Activated naive CD4-positive, alpha-beta T cell treated with anti-CD3 and anti-CD28 coated beads, Interleukin-2, amount 50 U/mL, for 72 hours (primary cell): ENCODE measurements at regions not wholly inside any gene's neighbourhood (a gene's known extent, or its start where the extent isn't known, plus 50 kb on each side); places are given as distances from the start of the nearest gene placed in this dataset.

Source experiments
- ATAC-seq, 2 donors: fragments of 150-1000 bp; cut with Tn5 transposase; 2 replicates each; pipeline ENCODE4 v1.10.0; 2021; ENCODE audit warnings: mild to moderate bottlenecking in 2 of 2, moderate library complexity in 2 of 2
- DNase-seq, 2 donors: peaks; one replicate each; pipeline ENCODE4 v3.0.0; 2021 to 2022; ENCODE audit warnings: low spot score in 2 of 2
- H3K27ac Mint-ChIP-seq, 2 donors: one replicate each; pipeline ENCODE4 v1.8.0; 2022; ENCODE audit warnings: mild to moderate bottlenecking in 2 of 2, mixed read lengths in 2 of 2
- H3K36me3 Mint-ChIP-seq, 2 donors: one replicate each; pipeline ENCODE4 v1.8.0; 2022; ENCODE audit warnings: mixed read lengths in 2 of 2
- H3K9me3 Mint-ChIP-seq, 2 donors: one replicate each; pipeline ENCODE4 v1.8.0; 2022; ENCODE audit warnings: mixed read lengths in 2 of 2

DNA sequence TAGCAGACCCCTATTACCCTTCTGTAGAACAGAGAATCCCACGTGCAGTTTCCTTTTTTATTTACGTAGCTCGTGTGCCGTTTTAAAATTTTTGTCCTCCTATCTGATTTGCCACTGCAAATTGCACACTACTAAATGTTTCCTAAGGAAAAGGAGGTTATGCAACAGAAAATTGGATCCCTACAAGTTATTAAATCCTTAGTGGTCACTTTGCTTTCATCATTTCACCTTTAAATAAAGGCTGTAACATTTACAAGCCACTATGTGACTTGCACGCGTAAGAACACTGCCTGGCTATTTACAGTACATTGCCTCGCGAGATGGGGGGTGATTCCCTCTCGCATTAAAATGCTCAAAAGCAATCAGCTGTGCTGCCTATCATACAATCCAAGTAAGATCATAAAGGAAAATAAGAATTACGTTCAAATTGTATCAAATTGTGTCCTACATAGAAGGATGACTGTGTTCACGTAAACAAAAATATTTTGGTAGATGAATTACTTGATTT lies 525.6 kb downstream of the SUCLA2 start:
- Mint-ChIP-seq H3K27ac (no peak overlapping the region), H3K36me3 (no peaks in the 10 kb centered on the region)
- ATAC-seq: no peak

DNA sequence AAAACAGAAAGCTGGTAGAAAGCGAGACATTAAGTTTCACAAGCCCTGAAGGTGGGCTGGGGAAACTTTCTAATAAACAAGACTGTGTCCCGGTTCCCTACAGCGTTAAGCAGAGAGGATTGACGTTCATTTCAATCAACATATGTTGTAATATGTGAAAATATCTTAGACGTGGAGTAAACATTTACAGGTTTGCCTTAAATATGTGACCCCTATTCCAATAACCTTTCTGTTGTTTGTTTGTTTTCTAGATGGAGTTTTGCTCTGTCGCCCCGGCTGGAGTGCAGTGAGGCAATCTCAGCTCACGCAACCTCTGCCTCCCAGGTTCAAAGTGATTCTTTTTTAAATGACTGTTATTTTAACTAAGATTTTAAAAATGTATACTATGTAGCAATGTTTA lies 526.2 kb downstream of the SUCLA2 start:
- Mint-ChIP-seq H3K36me3 (no peaks in the 10 kb centered on the region), H3K27ac (no peak overlapping the region), H3K9me3 (peaks cover 12% of the 10 kb centered on the region in 2 donors)
- DNase-seq: no peak
- ATAC-seq: no peak

More for the DNA sequence above, 525.6 kb downstream of the SUCLA2 start:
- no peak for DNase-seq
- H3K9me3 Mint-ChIP-seq: peaks cover 9 to 12% of the 10 kb centered on the region in 2 donors

DNA sequence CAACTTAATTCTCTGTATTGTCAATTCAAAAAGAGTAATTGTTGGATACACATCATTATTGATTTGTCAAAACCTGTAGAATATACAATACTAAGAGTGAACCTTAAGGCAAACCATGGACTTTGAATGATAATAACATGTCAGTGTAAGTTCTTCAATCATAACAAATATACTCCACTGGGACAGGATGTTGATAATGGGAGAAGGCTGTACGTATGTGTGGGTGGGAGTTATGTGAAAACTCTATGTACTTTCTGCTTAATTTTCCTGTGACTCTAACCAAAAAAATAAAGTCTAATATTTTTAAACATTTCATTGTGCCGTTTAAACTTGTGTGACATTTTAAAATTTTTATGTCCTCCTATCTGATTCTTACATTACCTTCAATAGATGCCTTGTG lies 526.7 kb downstream of the SUCLA2 start:
- peaks cover 12 to 15% of the 10 kb centered on the region in 2 donors for H3K9me3 Mint-ChIP-seq
- ATAC-seq: no peak
- H3K36me3 Mint-ChIP-seq: no peaks in the 10 kb centered on the region
- no peak for DNase-seq
- no peak overlapping the region for H3K27ac Mint-ChIP-seq

GRCh38 chr13:47472516-47472915 lies 528.6 kb downstream of the SUCLA2 start:
- peaks cover 9 to 12% of the 10 kb centered on the region in 2 donors for H3K9me3 Mint-ChIP-seq
- no peaks in the 10 kb centered on the region for H3K36me3 Mint-ChIP-seq
- ATAC-seq (no peak), DNase-seq (no peak)
- no peak overlapping the region for H3K27ac Mint-ChIP-seq

DNA sequence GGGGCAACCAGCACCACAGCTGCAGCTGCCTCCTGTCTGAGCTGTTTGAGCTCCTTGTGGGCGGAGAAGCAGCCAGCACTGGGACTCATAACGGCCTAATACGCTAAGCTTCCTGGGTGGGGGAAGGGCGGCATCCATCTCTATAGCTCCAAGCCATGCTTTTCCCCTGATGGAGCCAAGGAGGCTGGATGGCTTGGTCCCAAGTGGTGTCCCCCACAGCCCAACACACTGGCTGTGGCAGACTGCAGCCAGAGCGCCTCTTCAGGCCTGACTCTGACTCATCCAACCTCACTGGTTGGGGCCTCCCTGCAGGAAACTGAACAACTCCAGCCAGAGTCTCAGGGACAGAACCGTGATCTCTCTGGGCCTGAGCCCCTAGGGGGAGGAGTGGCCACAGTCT lies 537.3 kb downstream of the SUCLA2 start:
- Mint-ChIP-seq H3K36me3 (peaks cover 0 to 5% of the 10 kb centered on the region in 2 donors), H3K9me3 (peaks cover 13 to 22% of the 10 kb centered on the region in 2 donors), H3K27ac (no peak overlapping the region)
- ATAC-seq (no peak), DNase-seq (no peak)

- Mint-ChIP-seq H3K27ac (no peak overlapping the region), H3K36me3 (peaks cover 0 to 5% of the 10 kb centered on the region in 2 donors), H3K9me3 (peaks cover 13 to 19% of the 10 kb centered on the region in 2 donors)
- DNase-seq (no peak), ATAC-seq (no peak)
These were observed 538.1 kb downstream of the SUCLA2 start for GRCh38 chr13:47463002-47463401.

DNA sequence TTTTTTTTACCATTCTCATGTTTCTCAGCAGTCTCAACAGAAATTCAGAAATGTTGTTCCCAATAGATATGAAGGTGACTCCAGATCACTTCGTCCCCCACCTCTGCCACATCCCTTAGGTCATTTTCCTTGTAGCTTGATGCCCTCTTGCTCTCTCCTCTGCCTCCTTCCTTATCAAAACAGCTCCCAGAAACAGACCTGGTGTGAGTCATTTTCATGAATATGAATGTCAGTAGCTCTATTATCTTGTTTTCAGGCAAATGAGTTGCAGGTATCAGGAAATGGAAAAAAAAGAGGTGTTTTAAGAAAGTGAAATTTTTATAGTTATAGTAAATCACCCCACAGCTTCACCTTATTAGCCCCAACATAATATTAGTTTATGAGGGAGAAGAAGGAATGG lies 539.3 kb downstream of the SUCLA2 start:
- DNase-seq: no peak
- Mint-ChIP-seq H3K27ac (no peak overlapping the region), H3K36me3 (peaks cover 0 to 5% of the 10 kb centered on the region in 2 donors), H3K9me3 (peaks cover 12 to 13% of the 10 kb centered on the region in 2 donors)
- no peak for ATAC-seq

DNA sequence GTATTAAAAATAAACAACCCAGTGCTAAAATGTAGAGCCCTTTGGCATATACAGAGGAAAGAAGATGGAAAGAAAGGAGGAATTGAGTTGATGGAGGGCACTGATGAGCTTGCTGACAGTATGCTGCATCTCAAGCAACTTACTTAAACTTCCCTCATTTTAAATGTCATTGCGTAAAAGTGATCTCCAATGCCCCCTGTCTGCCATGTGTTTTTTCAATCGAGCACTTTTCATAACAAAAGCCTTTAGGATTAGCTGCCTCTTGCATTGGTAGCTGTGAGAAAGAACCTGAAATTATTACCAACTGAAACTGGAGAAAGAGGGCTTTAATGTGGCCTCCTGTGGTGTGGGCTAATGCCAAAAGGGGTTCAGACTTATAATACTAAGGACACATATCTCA lies 541.6 kb downstream of the SUCLA2 start:
- no peak for ATAC-seq
- Mint-ChIP-seq H3K27ac (no peak overlapping the region), H3K36me3 (peaks cover 0 to 5% of the 10 kb centered on the region in 2 donors), H3K9me3 (peaks cover 0 to 3% of the 10 kb centered on the region in 2 donors)
- no peak for DNase-seq

GRCh38 chr13:47457626-47458025 lies 543.4 kb downstream of the SUCLA2 start:
- Mint-ChIP-seq H3K9me3 (no peaks in the 10 kb centered on the region), H3K27ac (no peak overlapping the region), H3K36me3 (no peaks in the 10 kb centered on the region)
- ATAC-seq: no peak
- DNase-seq: no peak

DNA sequence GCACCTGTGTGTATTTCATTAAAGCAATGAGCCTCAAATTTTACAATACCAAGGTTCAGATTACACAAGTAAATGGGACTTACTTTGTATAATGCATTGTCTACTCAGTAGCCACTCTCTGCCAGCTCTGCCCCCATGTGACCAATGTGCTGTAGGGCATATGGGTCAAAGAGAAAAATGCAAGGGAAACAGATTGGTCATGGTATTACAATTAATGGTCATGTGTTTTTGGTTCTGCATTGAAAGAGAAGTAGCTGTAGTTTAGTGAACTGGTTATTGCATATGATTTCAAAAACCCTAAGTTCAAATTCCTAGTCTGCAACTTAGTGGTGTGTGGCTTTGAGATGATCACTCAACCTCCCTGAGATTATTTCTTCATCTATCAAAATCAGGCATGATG lies 545.4 kb downstream of the SUCLA2 start:
- no peak for ATAC-seq
- DNase-seq: no peak
- Mint-ChIP-seq H3K36me3 (no peaks in the 10 kb centered on the region), H3K9me3 (no peaks in the 10 kb centered on the region), H3K27ac (no peak overlapping the region)

GRCh38 chr13:47454986-47455385 lies 546.1 kb downstream of the SUCLA2 start:
- Mint-ChIP-seq H3K9me3 (no peaks in the 10 kb centered on the region), H3K36me3 (no peaks in the 10 kb centered on the region), H3K27ac (no peak overlapping the region)
- no peak for DNase-seq
- ATAC-seq: no peak

DNA sequence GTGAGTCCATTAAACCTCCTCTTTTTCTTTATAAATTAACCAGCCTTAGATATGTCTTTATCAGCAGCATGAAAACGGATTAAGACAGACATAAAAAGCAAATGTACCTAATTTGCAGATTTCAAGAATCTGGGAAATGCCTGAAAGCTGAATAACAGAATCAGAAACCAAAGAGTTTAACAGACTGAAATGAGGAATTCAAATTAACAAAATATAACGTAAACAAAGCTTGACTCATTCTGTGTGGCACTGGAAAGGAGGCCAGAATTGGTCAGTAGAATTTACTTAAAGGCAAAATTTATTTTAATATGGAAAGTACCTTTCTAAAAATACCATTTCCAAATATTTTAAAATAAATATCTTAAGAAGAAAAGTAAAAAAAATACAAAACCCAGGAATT lies 540.6 kb upstream of the HTR2A start:
- no peaks in the 10 kb centered on the region for H3K9me3 Mint-ChIP-seq
- DNase-seq: no peak
- H3K36me3 Mint-ChIP-seq: no peaks in the 10 kb centered on the region

DNA sequence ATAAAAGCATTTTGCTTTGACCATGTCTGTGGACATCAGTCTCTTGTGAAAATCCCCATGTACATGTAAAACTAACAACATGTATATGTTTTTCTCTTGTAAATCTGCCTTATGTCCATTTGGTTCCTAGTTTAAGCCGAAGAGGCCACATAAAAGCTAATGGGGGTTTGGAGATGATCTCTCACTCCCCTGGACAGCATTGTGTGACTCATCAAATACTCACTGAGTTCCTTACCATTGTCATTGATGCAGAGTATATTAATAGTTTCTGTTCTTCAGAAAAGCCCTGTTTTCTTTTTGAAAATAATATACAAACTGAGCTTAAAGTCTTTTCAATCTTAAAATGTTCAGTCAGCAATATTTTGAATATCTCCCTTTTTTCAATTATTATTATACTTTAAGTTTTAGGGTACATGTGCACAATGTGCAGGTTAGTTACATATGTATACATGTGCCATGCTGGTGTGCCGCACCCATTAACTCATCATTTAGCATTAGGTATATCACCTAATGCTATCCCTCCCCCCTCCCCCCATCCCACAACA lies 536.7 kb upstream of the HTR2A start:
- DNase-seq: no peak
- no peak for ATAC-seq
- no peak overlapping the region for H3K27ac Mint-ChIP-seq
- no peaks in the 10 kb centered on the region for H3K9me3 Mint-ChIP-seq
- H3K36me3 Mint-ChIP-seq: no peaks in the 10 kb centered on the region

More for the DNA sequence above, 540.6 kb upstream of the HTR2A start:
- ATAC-seq: no peak
- no peak overlapping the region for H3K27ac Mint-ChIP-seq

DNA sequence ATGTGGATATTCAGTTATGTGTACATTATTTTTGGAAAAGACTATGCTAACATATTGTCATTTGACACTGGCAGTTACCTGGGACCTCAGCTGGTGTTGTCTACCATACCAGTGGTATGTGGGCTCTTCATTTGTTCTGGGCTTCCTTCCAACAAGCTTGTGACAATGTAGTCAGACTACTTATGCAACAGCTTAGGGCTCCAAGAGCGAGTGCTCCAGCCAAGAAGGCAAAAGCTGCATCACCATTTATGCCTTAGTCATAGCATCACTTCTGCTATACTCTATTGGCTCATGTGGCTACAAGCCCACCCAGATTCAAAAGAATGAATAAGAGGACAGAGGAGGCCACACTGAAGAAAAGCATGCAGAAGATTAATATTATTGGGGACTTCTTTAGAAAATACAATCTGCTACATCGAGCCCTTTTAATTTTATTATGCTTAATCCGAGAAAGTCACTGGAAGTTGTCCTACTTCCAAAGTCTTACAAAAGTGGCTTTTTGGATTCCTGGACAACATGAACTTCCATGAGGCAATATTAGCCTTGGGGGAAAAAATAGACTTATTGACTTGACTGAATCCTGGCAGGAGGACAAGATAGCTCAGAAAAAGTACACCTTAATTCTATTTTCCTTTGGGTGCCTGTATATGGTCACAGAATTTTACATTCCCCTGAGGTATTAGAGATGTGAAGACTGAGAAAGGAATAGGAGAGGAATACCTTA lies 529.4 kb upstream of the HTR2A start:
- ATAC-seq (no peak), DNase-seq (no peak)
- no peaks in the 10 kb centered on the region for H3K9me3 Mint-ChIP-seq
- no peaks in the 10 kb centered on the region for H3K36me3 Mint-ChIP-seq
- H3K27ac Mint-ChIP-seq: no peak overlapping the region

DNA sequence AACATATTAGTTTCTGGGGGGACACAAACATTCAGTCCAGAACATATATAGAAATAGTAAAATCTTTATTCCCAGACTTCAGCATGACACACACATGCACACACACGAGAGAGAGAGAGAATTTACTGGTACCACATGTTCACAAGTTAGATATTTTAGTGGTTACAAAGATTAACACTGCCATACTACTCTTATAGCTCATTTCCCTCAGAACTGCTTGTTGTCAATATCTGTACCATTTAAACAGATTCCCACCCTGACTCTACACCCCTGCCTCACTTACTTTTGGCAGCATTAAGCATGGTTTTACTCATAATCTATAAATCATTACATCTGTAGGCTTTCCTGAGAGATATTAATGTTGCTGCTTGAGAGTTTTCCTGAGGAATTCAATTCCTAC lies 524.7 kb upstream of the HTR2A start:
- Mint-ChIP-seq H3K27ac (no peak overlapping the region), H3K36me3 (no peaks in the 10 kb centered on the region), H3K9me3 (no peaks in the 10 kb centered on the region)
- no peak for DNase-seq
- no peak for ATAC-seq

- no peak for DNase-seq
- H3K27ac Mint-ChIP-seq: no peak overlapping the region
- ATAC-seq: no peak
- no peaks in the 10 kb centered on the region for H3K36me3 Mint-ChIP-seq
- H3K9me3 Mint-ChIP-seq: no peaks in the 10 kb centered on the region
These were observed 523.7 kb upstream of the HTR2A start for GRCh38 chr13:47420568-47420967.

- ATAC-seq (no peak), DNase-seq (no peak)
- Mint-ChIP-seq H3K36me3 (no peaks in the 10 kb centered on the region), H3K27ac (no peak overlapping the region), H3K9me3 (no peaks in the 10 kb centered on the region)
These were observed 523.2 kb upstream of the HTR2A start for GRCh38 chr13:47420020-47420419.
